TTC549 (cell line): ENCODE measurements at regions not wholly inside any gene's neighbourhood (a gene's known extent, or its start where the extent isn't known, plus 50 kb on each side); places are given as distances from the start of the nearest gene placed in this dataset.

Experiments used
- FAIRE-seq: peaks from 2 replicates; lab custom pipeline; 2012; peaks lifted over from hg19 to GRCh38; lab: Jason Lieb, UNC

- no peak for FAIRE-seq
These were observed 392.7 kb upstream of the ID2 start for GRCh38 chr2:8289111-8289510.

- no peak for FAIRE-seq
These were observed 391.0 kb upstream of the ID2 start for GRCh38 chr2:8290771-8291352.

- FAIRE-seq, result no peak
These were observed 385.6 kb upstream of the ID2 start for GRCh38 chr2:8296306-8296705.

GRCh38 chr2:8297376-8298231 lies 384.3 kb upstream of the ID2 start:
- FAIRE-seq, result no peak

- no peak for FAIRE-seq
These were observed 383.1 kb upstream of the ID2 start for GRCh38 chr2:8298783-8299182.

- FAIRE-seq, result no peak
These were observed 381.6 kb upstream of the ID2 start for GRCh38 chr2:8300216-8300615.

- FAIRE-seq, result no peak
These were observed 381.0 kb upstream of the ID2 start for GRCh38 chr2:8300905-8301304.

- no peak for FAIRE-seq
These were observed 378.5 kb upstream of the ID2 start for GRCh38 chr2:8303322-8303832.

- FAIRE-seq, result no peak
These were observed 376.8 kb upstream of the ID2 start for GRCh38 chr2:8304821-8305766.

- FAIRE-seq, result no peak
These were observed 375.1 kb upstream of the ID2 start for GRCh38 chr2:8306530-8307351.

- FAIRE-seq, result no peak
These were observed 374.2 kb upstream of the ID2 start for GRCh38 chr2:8307606-8308180.

GRCh38 chr2:8309131-8309530 lies 372.7 kb upstream of the ID2 start:
- no peak for FAIRE-seq

GRCh38 chr2:8310557-8311455 lies 371.1 kb upstream of the ID2 start:
- no peak for FAIRE-seq

- no peak for FAIRE-seq
These were observed 369.6 kb upstream of the ID2 start for GRCh38 chr2:8312221-8312620.

GRCh38 chr2:8312861-8313830 lies 368.7 kb upstream of the ID2 start:
- no peak for FAIRE-seq

- FAIRE-seq, result no peak
These were observed 367.8 kb upstream of the ID2 start for GRCh38 chr2:8314063-8314462.

- no peak for FAIRE-seq
These were observed 366.2 kb upstream of the ID2 start for GRCh38 chr2:8315531-8316165.

- FAIRE-seq, result no peak
These were observed 365.5 kb upstream of the ID2 start for GRCh38 chr2:8316356-8316755.

GRCh38 chr2:8317418-8317817 lies 364.4 kb upstream of the ID2 start:
- FAIRE-seq, result no peak
